H1 (cell line): ENCODE measurements at regions not wholly inside any gene's neighbourhood (a gene's known extent, or its start where the extent isn't known, plus 50 kb on each side); places are given as distances from the start of the nearest gene placed in this dataset.

ENCODE experiments used
- CTCF ChIA-PET: fragments of 300-600 bp; sonication (Branson Sonifier 250); formaldehyde crosslinking; loops from one replicate; lab custom pipeline; 2021; ENCODE audit not compliant: partially characterized antibody; lab: Charles Lee
- POLR2A ChIA-PET: fragments of 300-600 bp; sonication (Branson Sonifier 250); formaldehyde crosslinking; loops from one replicate; lab custom pipeline; 2021; ENCODE audit warnings: inconsistent platforms; ENCODE audit not compliant: partially characterized antibody; lab: Charles Lee
- DNase-seq, 2 experiments: peaks; one replicate each; pipeline versions ENCODE4 v3.0.0 to v3.0.0-alpha.2; 2010 to 2022; ENCODE audit warnings: low spot score in 2 of 2, low read depth in 1 of 2, mixed read lengths in 1 of 2
- FAIRE-seq: peaks from 2 replicates; lab custom pipeline; 2011; peaks lifted over from hg19 to GRCh38; lab: Jason Lieb, UNC
- H2AFZ ChIP-seq: 2 replicates; pipeline ENCODE4 v1.8.1; 2012; ENCODE audit warnings: low read length, inconsistent platforms
- H2AK5ac ChIP-seq: 2 replicates; pipeline ENCODE4 v1.6.1; 2013; ENCODE audit warnings: low read depth, low read length
- H2BK120ac ChIP-seq: replicated peaks from 2 replicates; pipeline ENCODE3; 2013; ENCODE audit warnings: low read depth, low read length, inconsistent platforms
- H2BK12ac ChIP-seq: 2 replicates; pipeline ENCODE4 v1.6.1; 2013; ENCODE audit warnings: low read depth, low read length
- H2BK15ac ChIP-seq: 2 replicates; pipeline ENCODE4 v1.6.1; 2013; ENCODE audit warnings: low read length
- H2BK20ac ChIP-seq: 2 replicates; pipeline ENCODE4 v1.6.1; 2013; ENCODE audit warnings: low read length
- H2BK5ac ChIP-seq: 2 replicates; pipeline ENCODE4 v1.6.1; 2013; ENCODE audit warnings: low read depth, low read length
- H3K14ac ChIP-seq: 2 replicates; pipeline ENCODE4 v1.6.1; 2013; ENCODE audit warnings: inconsistent platforms; ENCODE audit not compliant: insufficient read length
- H3K18ac ChIP-seq: 2 replicates; pipeline ENCODE4 v1.6.1; 2013; ENCODE audit warnings: low read length; ENCODE audit errors: extremely low read depth
- H3K23ac ChIP-seq: 2 replicates; pipeline ENCODE4 v1.6.1; 2013; ENCODE audit warnings: inconsistent platforms; ENCODE audit not compliant: insufficient read length
- H3K23me2 ChIP-seq: 2 replicates; pipeline ENCODE4 v1.6.1; 2013; ENCODE audit warnings: low read depth, low read length
- H3K27ac ChIP-seq: 2 replicates; pipeline ENCODE4 v1.6.1; 2011; ENCODE audit warnings: low read depth, low read length, inconsistent platforms
- H3K27me3 ChIP-seq, 4 experiments: replicated peaks in 1 of 4; 1 replicate in 1 of 4; 2 replicates in 3 of 4; pipeline versions ENCODE4 v1.6.1 to v1.8.1; 2011 to 2013; ENCODE audit warnings: low read length in 3 of 4, mild to moderate bottlenecking in 3 of 4, inconsistent platforms in 2 of 4, mixed read lengths in 2 of 4, moderate library complexity in 1 of 4; ENCODE audit not compliant: control insufficient read depth in 3 of 4, insufficient read depth in 3 of 4; ENCODE audit errors: extremely low read depth in 1 of 4
- H3K36me3 ChIP-seq, 4 experiments: 2 replicates each; pipeline versions ENCODE4 v1.6.1 to v1.8.1; 2011 to 2013; ENCODE audit warnings: mild to moderate bottlenecking in 4 of 4, low read length in 3 of 4, moderate library complexity in 2 of 4, control low read depth in 1 of 4, inconsistent platforms in 1 of 4; ENCODE audit not compliant: insufficient read depth in 4 of 4, control insufficient read depth in 2 of 4
- H3K4ac ChIP-seq: replicated peaks from 2 replicates; pipeline ENCODE3; 2013; ENCODE audit warnings: low read length, low read depth, mixed read lengths, inconsistent platforms; ENCODE audit not compliant: insufficient read length
- H3K4me1 ChIP-seq, 4 experiments: replicated peaks in 1 of 4; 1 replicate in 1 of 4; 2 replicates in 3 of 4; pipeline versions ENCODE4 v1.6.1 to v1.8.1; 2011 to 2013; ENCODE audit warnings: low read length in 3 of 4, inconsistent platforms in 2 of 4, mixed read lengths in 1 of 4; ENCODE audit not compliant: insufficient read depth in 4 of 4, control insufficient read depth in 3 of 4
- H3K4me2 ChIP-seq, 2 experiments: 2 replicates each; pipeline versions ENCODE4 v1.6.1 to v1.8.1; 2011 to 2013; ENCODE audit warnings: low read depth in 2 of 2, low read length in 2 of 2, control low read depth in 1 of 2, inconsistent platforms in 1 of 2, mild to moderate bottlenecking in 1 of 2; ENCODE audit not compliant: insufficient read depth in 1 of 2
- H3K4me3 ChIP-seq, 4 experiments: fragments of 200-600, 300-600 bp in 1 of 4; sonication (generic), shearing (Covaris generic), sonication (Bioruptor Twin) in 1 of 4; 2 replicates each; pipeline versions ENCODE4 v1.5.1 to v1.8.1; 2011 to 2016; ENCODE audit warnings: low read length in 4 of 4, low read depth in 3 of 4, control low read depth in 2 of 4, inconsistent platforms in 2 of 4, mild to moderate bottlenecking in 2 of 4, mixed read lengths in 1 of 4, moderate library complexity in 1 of 4; ENCODE audit not compliant: insufficient read depth in 2 of 4; ENCODE audit errors: extremely low read depth in 1 of 4
- H3K56ac ChIP-seq: replicated peaks from 2 replicates; pipeline ENCODE3; 2013; ENCODE audit warnings: low read depth, mild to moderate bottlenecking, mixed read lengths, low read length, inconsistent platforms; ENCODE audit not compliant: insufficient read length
- H3K79me1 ChIP-seq: 2 replicates; pipeline ENCODE4 v1.6.1; 2013; ENCODE audit warnings: low read depth, low read length, control low read depth
- H3K79me2 ChIP-seq, 2 experiments: 2 replicates each; pipeline versions ENCODE4 v1.6.1 to v1.8.1; 2012 to 2013; ENCODE audit warnings: low read length in 2 of 2, mild to moderate bottlenecking in 2 of 2, inconsistent platforms in 1 of 2; ENCODE audit not compliant: insufficient read depth in 2 of 2, control insufficient read depth in 1 of 2
- H3K9ac ChIP-seq, 4 experiments: replicated peaks in 1 of 4; 1 replicate in 1 of 4; 2 replicates in 3 of 4; pipeline versions ENCODE4 v1.6.1 to v1.8.1; 2011 to 2013; ENCODE audit warnings: low read depth in 3 of 4, low read length in 3 of 4, control low read depth in 2 of 4, mild to moderate bottlenecking in 2 of 4, moderate library complexity in 2 of 4, inconsistent platforms in 1 of 4; ENCODE audit errors: extremely low read depth in 1 of 4
- H3K9me3 ChIP-seq, 2 experiments: 2 replicates each; pipeline versions ENCODE4 v1.6.1 to v1.8.1; 2012 to 2013; ENCODE audit warnings: mild to moderate bottlenecking in 2 of 2, moderate library complexity in 2 of 2, control low read depth in 1 of 2, inconsistent platforms in 1 of 2, low read depth in 1 of 2, low read length in 1 of 2, mixed read lengths in 1 of 2; ENCODE audit not compliant: insufficient read depth in 2 of 2
- H4K20me1 ChIP-seq, 2 experiments: replicated peaks in 1 of 2; 2 replicates each; pipeline versions ENCODE3 to v1.8.1; 2011 to 2013; ENCODE audit warnings: inconsistent platforms in 2 of 2, low read length in 2 of 2, mild to moderate bottlenecking in 1 of 2; ENCODE audit not compliant: insufficient read depth in 2 of 2, control insufficient read depth in 1 of 2
- H4K5ac ChIP-seq: 2 replicates; pipeline ENCODE4 v1.6.1; 2013; ENCODE audit warnings: low read length, low read depth, mixed read lengths, inconsistent platforms; ENCODE audit not compliant: insufficient read length
- H4K8ac ChIP-seq: 2 replicates; pipeline ENCODE4 v1.8.0; 2013; ENCODE audit warnings: mild to moderate bottlenecking, moderate library complexity, low read length, inconsistent platforms; ENCODE audit not compliant: insufficient read depth; ENCODE audit errors: extremely low read depth
- H4K91ac ChIP-seq: replicated peaks from 2 replicates; pipeline ENCODE3; 2013; ENCODE audit warnings: low read length, mixed read lengths, inconsistent platforms; ENCODE audit not compliant: insufficient read length
- ASH2L ChIP-seq: fragments of 200-600, 300-600 bp; sonication (generic); IDR thresholded peaks from one replicate; pipeline ENCODE4 v1.7.1; 2017; ENCODE audit warnings: low read length
- BRCA1 ChIP-seq: IDR thresholded peaks from 2 replicates; pipeline ENCODE4 v1.6.1; 2012; ENCODE audit warnings: low read depth, low read length, improper control_type of control experiment
- CBX8 ChIP-seq: fragments of 300-800, 300-1000 bp; sonication (generic); IDR thresholded peaks from 2 replicates; pipeline ENCODE4 v1.7.1; 2016; ENCODE audit warnings: low read depth, low read length, borderline replicate concordance
- CEBPB ChIP-seq: IDR thresholded peaks from 2 replicates; pipeline ENCODE4 v1.6.1; 2012; ENCODE audit warnings: low read depth, low read length
- CREB1 ChIP-seq: IDR thresholded peaks from 2 replicates; pipeline ENCODE4 v1.6.1; 2012; ENCODE audit warnings: inconsistent platforms
- CTBP2 ChIP-seq: IDR thresholded peaks from 2 replicates; pipeline ENCODE4 v1.7.0; 2011; ENCODE audit warnings: borderline replicate concordance, mild to moderate bottlenecking, moderate library complexity, mixed read lengths, low read length; ENCODE audit not compliant: insufficient read depth, insufficient read length
- JUND ChIP-seq: IDR thresholded peaks from 2 replicates; pipeline ENCODE4 v1.6.1; 2011; ENCODE audit warnings: mild to moderate bottlenecking, improper control_type of control experiment, low read length
- NANOG ChIP-seq: IDR thresholded peaks from 2 replicates; pipeline ENCODE4 v1.6.1; 2011; ENCODE audit warnings: low read length, low read depth, mild to moderate bottlenecking, inconsistent platforms; ENCODE audit not compliant: insufficient read depth, poor library complexity, severe bottlenecking
- PHF8 ChIP-seq: fragments of 200-600 bp; sonication (generic); conservative IDR thresholded peaks from 2 replicates; pipeline ENCODE4 v1.7.1; 2012; ENCODE audit warnings: low read depth, mild to moderate bottlenecking, inconsistent platforms, low read length, moderate library complexity
- POLR2AphosphoS5 ChIP-seq: IDR thresholded peaks from 2 replicates; pipeline ENCODE4 v1.6.1; 2011; ENCODE audit warnings: low read depth, low read length
- SAP30 ChIP-seq: fragments of 300-600 bp; sonication (generic); IDR thresholded peaks from 2 replicates; pipeline ENCODE4 v1.7.1; 2012; ENCODE audit warnings: low read length, moderate library complexity, mild to moderate bottlenecking, inconsistent platforms; ENCODE audit not compliant: insufficient read depth, insufficient replicate concordance
- SIRT6 ChIP-seq: IDR thresholded peaks from one replicate; pipeline ENCODE4 v1.7.1; 2012; ENCODE audit warnings: low read length, inconsistent platforms
- SIX5 ChIP-seq: IDR thresholded peaks from 2 replicates; pipeline ENCODE4 v1.6.1; 2011; ENCODE audit warnings: mild to moderate bottlenecking, low read depth, low read length
- SP2 ChIP-seq: IDR thresholded peaks from 2 replicates; pipeline ENCODE4 v1.6.1; 2012; ENCODE audit warnings: mild to moderate bottlenecking, low read length, inconsistent platforms
- SP4 ChIP-seq: IDR thresholded peaks from 2 replicates; pipeline ENCODE4 v1.6.1; 2012; ENCODE audit warnings: low read length, inconsistent platforms
- SRF ChIP-seq: IDR thresholded peaks from 2 replicates; pipeline ENCODE4 v1.6.1; 2011; ENCODE audit warnings: mild to moderate bottlenecking, low read depth, low read length, moderate library complexity
- ZNF274 ChIP-seq: IDR thresholded peaks from 2 replicates; pipeline ENCODE4 v1.7.0; 2012; ENCODE audit warnings: low read length, borderline replicate concordance; ENCODE audit errors: extremely low read depth
- WGBS, 2 experiments: shearing (Covaris generic) in 1 of 2; methylation state at CpG; one replicate each; pipeline versions ENCODE4 v1.1.6 to v1.1.7; 2013 to 2015; ENCODE audit warnings: low lambda C conversion rate in 2 of 2, mixed read lengths in 2 of 2, inconsistent platforms in 1 of 2, low coverage in 1 of 2, missing lambda C conversion rate in 1 of 2; ENCODE audit not compliant: insufficient replicate concordance in 2 of 2, insufficient coverage in 1 of 2, insufficient read length in 1 of 2; ENCODE audit errors: extremely low coverage in 1 of 2, missing lambda C conversion rate in 1 of 2; 5-methylcytosine and 5-hydroxymethylcytosine counted together

DNA sequence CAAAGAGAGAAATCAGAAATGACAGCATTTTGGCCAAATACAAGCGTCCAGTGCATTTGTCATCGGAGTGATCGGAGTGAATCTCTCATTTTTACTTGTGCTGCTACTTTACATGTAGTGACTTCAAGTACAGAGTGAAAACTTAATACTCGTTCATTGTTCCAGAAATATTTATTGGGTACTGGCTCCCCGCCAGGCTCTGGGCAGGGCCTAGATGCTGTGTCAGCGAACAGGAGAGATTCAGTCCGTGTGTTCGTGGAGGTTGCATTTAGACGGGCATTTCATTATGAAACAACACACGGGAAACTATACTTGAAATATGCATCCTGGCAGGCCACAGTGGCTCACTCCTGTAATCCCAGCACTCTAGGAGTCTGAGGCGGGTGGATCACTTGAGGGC is 727.2 kb upstream of the RBFOX1 start:
- H2AFZ ChIP-seq: no peak overlapping the region
- no peaks in the 10 kb centered on the region for H3K36me3 ChIP-seq
- H3K79me2 ChIP-seq: no peaks in the 10 kb centered on the region
- no peak overlapping the region for H3K23ac ChIP-seq
- WGBS, 2 experiments: 91% methylated on average over 11 of the region's 11 CpGs; no CpG with 5 or more reads in 1 of the 2 experiments
- no peaks in the 10 kb centered on the region for H3K4me1 ChIP-seq
- H2BK120ac ChIP-seq: no peak overlapping the region
- H3K23me2 ChIP-seq: no peaks in the 10 kb centered on the region
- no peak overlapping the region for H3K27ac ChIP-seq
- no peak overlapping the region for H4K5ac ChIP-seq
- no peak overlapping the region for H2BK20ac ChIP-seq
- no peak for FAIRE-seq
- no peak overlapping the region for H3K18ac ChIP-seq
- no peak overlapping the region for H3K4ac ChIP-seq
- no peak overlapping the region for H4K91ac ChIP-seq
- no peak overlapping the region for H3K14ac ChIP-seq
- no peak overlapping the region for H3K4me3 ChIP-seq
- H3K79me1 ChIP-seq: no peaks in the 10 kb centered on the region
- H3K27me3 ChIP-seq: no peaks in the 10 kb centered on the region
- H2BK12ac ChIP-seq: no peak overlapping the region
- no peak overlapping the region for H3K9ac ChIP-seq
- no peak overlapping the region for H3K4me2 ChIP-seq
- no peak overlapping the region for H4K8ac ChIP-seq
- no peaks in the 10 kb centered on the region for H3K9me3 ChIP-seq
- no peak overlapping the region for H3K56ac ChIP-seq
- H4K20me1 ChIP-seq: no peaks in the 10 kb centered on the region
- no peak overlapping the region for H2BK15ac ChIP-seq
- H2BK5ac ChIP-seq: no peak overlapping the region
- ChIA-PET POLR2A (no interaction called here), CTCF (interaction anchor here (0.6 to 1.5 kb wide), 2 partner anchors 15 to 374 kb away, joined by 3 to 4 read pairs; no protein-coding TSS in a partner anchor)
- no peak for DNase-seq
- H2AK5ac ChIP-seq: no peak overlapping the region
- TF ChIP-seq SAP30 (no peak), SP2 (no peak), CBX8 (no peak), SP4 (no peak), POLR2AphosphoS5 (no peak), SRF (no peak), PHF8 (no peak), CEBPB (no peak), ZNF274 (no peak), SIX5 (no peak), BRCA1 (no peak), NANOG (no peak), CREB1 (no peak), SIRT6 (no peak), ASH2L (no peak), CTBP2 (no peak), JUND (no peak)
